Ovary (tissue), 7 donors: ENCODE measurements at regions not wholly inside any gene's neighbourhood (a gene's known extent, or its start where the extent isn't known, plus 50 kb on each side); places are given as distances from the start of the nearest gene placed in this dataset.

Experiments used
- DNase-seq, 5 donors: peaks; one replicate each; pipeline ENCODE4 v3.0.0-alpha.2; 2019 to 2020
- H3K27ac ChIP-seq, 2 donors: fragments of 200-600 bp; one replicate each; pipeline versions ENCODE4 v1.5.1 to v1.8.0; 2019 to 2022
- H3K27me3 ChIP-seq: fragments of 200-600 bp; one replicate; pipeline ENCODE4 v1.8.0; 2022
- H3K36me3 ChIP-seq: fragments of 200-600 bp; sonication (generic); one replicate; pipeline ENCODE4 v1.5.1; 2019
- H3K4me1 ChIP-seq: one replicate; pipeline ENCODE4 v1.8.1; 2013; ENCODE audit warnings: mild to moderate bottlenecking, moderate library complexity; ENCODE audit not compliant: insufficient read depth
- H3K4me3 ChIP-seq: fragments of 200-600 bp; sonication (generic); one replicate; pipeline ENCODE4 v1.5.1; 2017
- H3K9me3 ChIP-seq, 2 donors: fragments of 200-600 bp in 1 of 2; sonication (generic) in 1 of 2; one replicate each; pipeline versions ENCODE4 v1.5.1 to v1.8.1; 2013 to 2019; ENCODE audit warnings: mild to moderate bottlenecking in 1 of 2, moderate library complexity in 1 of 2
- EP300 ChIP-seq: sonication (generic); formaldehyde crosslinking; IDR thresholded peaks from one replicate; pipeline ENCODE4 v1.6.1; 2017; ENCODE audit warnings: antibody characterized with exemption
- POLR2A ChIP-seq: fragments of 450-650 bp; IDR thresholded peaks from one replicate; pipeline ENCODE4 v1.6.1; 2017; ENCODE audit warnings: antibody characterized with exemption, mild to moderate bottlenecking, moderate library complexity
- WGBS, 3 donors: extraction: QIAGEN DNeasy Blood & Tissue Kit in 1 of 3; methylation state at CpG; one replicate each; pipeline versions ENCODE4 v1.1.5 to v1.1.7; 2013 to 2017; 5-methylcytosine and 5-hydroxymethylcytosine counted together
- intact Hi-C, 4 donors: fragments of 100-400 bp; cut with DNase I; formaldehyde crosslinking; loops; one replicate each; pipeline versions ENCODE4 v1.11.0 to v1.15.1; 2022 to 2023
- TF ChIP-seq, protein P1 (sequence below), 3 donors: fragments of 450-650 bp in 2 of 3; fragments of 200-600 bp in 1 of 3; IDR thresholded peaks; one replicate each; pipeline versions ENCODE4 v1.5.1 to v1.8.0; 2016 to 2022; ENCODE audit warnings: antibody characterized with exemption in 3 of 3, mild to moderate bottlenecking in 1 of 3
- donor health status: DM: no; HTN: no; CAD: no; lungs with moderate emphysema.
- donor health status: DM: no; HTN: no; CAD: no.
- donor health status: Bipolar disorder and iron deficiency.
- donor health status: DM: no; HTN: no; CAD: no.
- donor health status: DM: yes; HTN: yes; CAD: no.

DNA sequence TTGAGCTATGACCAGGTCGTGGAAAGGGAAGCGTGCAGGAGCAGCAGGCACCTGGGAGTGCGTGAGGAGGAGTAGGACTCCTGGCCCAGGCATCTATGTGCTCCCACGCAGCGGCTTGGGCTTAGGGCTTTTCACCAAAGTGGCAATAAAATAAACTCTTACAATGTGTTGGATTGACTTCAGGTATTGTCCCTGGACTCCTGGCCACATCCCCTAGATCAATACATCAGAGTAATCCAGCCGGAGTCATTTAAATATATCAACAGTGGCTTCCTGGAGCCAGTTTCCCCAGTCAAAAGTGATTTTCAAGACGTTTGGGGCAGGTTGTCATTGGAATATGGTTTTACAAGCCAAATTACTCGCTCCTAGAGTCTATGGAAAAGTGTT lies 344.4 kb downstream of the WDR11 start:
- Histone ChIP-seq H3K36me3 (no peaks in the 10 kb centered on the region), H3K4me3 (no peak overlapping the region), H3K4me1 (no peaks in the 10 kb centered on the region), H3K9me3 (no peaks in the 10 kb centered on the region), H3K27me3 (no peaks in the 10 kb centered on the region), H3K27ac (no peak overlapping the region)
- no peak for DNase-seq
- no peak for TF ChIP-seq EP300
- TF ChIP-seq, protein P1, sequence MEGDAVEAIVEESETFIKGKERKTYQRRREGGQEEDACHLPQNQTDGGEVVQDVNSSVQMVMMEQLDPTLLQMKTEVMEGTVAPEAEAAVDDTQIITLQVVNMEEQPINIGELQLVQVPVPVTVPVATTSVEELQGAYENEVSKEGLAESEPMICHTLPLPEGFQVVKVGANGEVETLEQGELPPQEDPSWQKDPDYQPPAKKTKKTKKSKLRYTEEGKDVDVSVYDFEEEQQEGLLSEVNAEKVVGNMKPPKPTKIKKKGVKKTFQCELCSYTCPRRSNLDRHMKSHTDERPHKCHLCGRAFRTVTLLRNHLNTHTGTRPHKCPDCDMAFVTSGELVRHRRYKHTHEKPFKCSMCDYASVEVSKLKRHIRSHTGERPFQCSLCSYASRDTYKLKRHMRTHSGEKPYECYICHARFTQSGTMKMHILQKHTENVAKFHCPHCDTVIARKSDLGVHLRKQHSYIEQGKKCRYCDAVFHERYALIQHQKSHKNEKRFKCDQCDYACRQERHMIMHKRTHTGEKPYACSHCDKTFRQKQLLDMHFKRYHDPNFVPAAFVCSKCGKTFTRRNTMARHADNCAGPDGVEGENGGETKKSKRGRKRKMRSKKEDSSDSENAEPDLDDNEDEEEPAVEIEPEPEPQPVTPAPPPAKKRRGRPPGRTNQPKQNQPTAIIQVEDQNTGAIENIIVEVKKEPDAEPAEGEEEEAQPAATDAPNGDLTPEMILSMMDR (IDR thresholded peaks at IDR 0.05) = no peak
- TF ChIP-seq POLR2A = no peak
- WGBS, 3 donors = 42 to 55% (median 47%) methylated on average over 8 of the region's 8 CpGs
- intact Hi-C loops = no loop called here

DNA sequence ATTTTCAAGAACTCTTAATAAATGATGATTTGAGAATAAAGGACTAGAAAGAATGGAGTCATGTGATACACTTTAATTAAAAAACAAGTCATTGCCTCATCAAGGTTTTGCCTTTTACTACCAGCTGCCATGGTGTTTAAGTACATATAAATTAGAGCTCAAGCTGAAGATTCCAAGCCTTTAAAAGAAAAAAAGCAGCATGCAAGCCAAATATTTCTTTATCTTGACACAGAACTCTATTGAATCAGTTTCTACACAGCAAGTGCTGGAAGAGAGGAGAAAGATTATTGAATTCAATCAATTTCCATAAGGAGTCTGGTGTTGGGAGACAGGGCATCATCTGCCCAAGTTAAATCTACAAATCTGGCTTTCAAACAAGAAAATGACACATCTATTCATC lies 347.9 kb downstream of the WDR11 start:
- intact Hi-C loops = no loop called here
- H3K27ac ChIP-seq = no peak overlapping the region
- H3K4me3 ChIP-seq = no peak overlapping the region
- no peaks in the 10 kb centered on the region for H3K36me3 ChIP-seq
- no peak for DNase-seq
- no peaks in the 10 kb centered on the region for H3K4me1 ChIP-seq
- no peaks in the 10 kb centered on the region for H3K9me3 ChIP-seq
- TF ChIP-seq, protein P1 (IDR thresholded peaks at IDR 0.05) = no peak
- TF ChIP-seq POLR2A (no peak), EP300 (no peak)
- no peaks in the 10 kb centered on the region for H3K27me3 ChIP-seq

DNA sequence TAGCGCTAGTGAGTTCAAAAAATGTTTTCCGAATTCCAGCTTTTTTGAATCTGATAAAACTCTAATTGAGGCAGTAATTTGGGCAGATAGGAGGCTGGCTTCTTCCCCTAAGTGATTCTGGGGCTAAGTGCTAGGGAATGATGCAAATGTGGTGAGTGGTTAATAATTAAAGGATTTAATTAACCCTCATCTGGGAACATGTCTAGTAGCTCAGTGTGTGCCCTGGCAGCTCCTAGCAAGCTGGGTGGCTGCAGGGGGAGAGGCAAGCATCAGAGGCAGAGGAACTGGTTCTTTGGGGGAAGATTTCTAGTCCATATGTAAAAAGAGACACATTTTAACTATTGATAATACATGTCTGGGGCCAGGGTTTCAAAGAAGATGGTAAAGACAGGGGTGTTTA lies 354.5 kb downstream of the WDR11 start:
- TF ChIP-seq POLR2A (no peak), EP300 (no peak)
- TF ChIP-seq, protein P1 (IDR thresholded peaks at IDR 0.05) = no peak

DNA sequence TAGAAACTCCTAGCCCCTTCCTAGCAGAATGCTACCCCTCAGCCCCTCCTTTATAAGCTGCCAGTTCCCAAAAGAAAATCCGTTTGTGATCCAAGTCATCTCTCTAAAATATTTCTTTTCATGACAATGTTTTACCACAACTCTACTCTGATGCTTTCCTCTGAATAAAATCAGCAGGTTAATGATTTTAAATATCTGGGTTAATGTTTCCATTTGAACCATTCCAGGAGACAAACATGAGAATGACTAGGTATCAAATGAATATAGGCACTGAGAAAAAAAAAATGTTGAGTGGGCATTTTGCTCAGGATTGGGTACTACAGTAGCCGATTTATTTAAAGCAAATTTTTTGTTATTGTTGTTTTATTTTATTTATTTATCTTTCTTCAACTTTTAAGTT lies 360.3 kb downstream of the WDR11 start:
- no peaks in the 10 kb centered on the region for H3K4me1 ChIP-seq
- TF ChIP-seq POLR2A (no peak), EP300 (no peak)
- TF ChIP-seq, protein P1 (IDR thresholded peaks at IDR 0.05) = no peak
- H3K4me3 ChIP-seq = no peak overlapping the region
- intact Hi-C loops = no loop called here
- no peaks in the 10 kb centered on the region for H3K27me3 ChIP-seq
- no peak overlapping the region for H3K27ac ChIP-seq
- no peaks in the 10 kb centered on the region for H3K36me3 ChIP-seq
- DNase-seq = no peak
- no peaks in the 10 kb centered on the region for H3K9me3 ChIP-seq
- WGBS, 3 donors = 74 to 88% (median 75%) methylated on average over 2 of the region's 2 CpGs

More for the DNA sequence above, 354.5 kb downstream of the WDR11 start:
- H3K9me3 ChIP-seq = no peaks in the 10 kb centered on the region
- H3K27ac ChIP-seq = no peak overlapping the region
- no peak for DNase-seq
- no peak overlapping the region for H3K4me3 ChIP-seq
- H3K36me3 ChIP-seq = no peaks in the 10 kb centered on the region
- no peaks in the 10 kb centered on the region for H3K4me1 ChIP-seq
- no peaks in the 10 kb centered on the region for H3K27me3 ChIP-seq
- WGBS, 3 donors = 85 to 94% (median 93%) methylated on average over 2 of the region's 2 CpGs
- intact Hi-C loops = no loop called here

DNA sequence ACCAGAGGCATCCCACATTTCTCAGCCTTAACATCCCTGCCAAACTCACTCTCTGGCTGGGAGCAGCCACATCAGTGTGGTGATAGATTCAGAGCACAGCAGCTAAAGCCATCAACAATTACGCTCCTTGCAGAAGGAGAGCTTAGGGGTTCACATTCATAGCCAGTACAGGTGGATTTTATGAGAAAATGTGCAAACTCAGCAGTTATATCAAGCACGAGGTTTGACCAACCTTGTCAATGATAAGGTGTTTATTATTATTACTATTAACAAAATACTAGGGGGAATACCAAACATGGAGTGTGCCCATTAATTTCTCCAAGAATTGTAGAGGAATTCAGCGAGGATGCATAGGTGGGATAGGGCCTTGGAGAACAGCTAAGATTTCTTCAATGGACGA lies 362.3 kb downstream of the WDR11 start:
- no peak overlapping the region for H3K27ac ChIP-seq
- WGBS, 3 donors = 85 to 88% (median 87%) methylated on average over 4 of the region's 4 CpGs

More for the DNA sequence above, 362.3 kb downstream of the WDR11 start:
- no peak overlapping the region for H3K4me3 ChIP-seq
- peaks cover 5% of the 10 kb centered on the region for H3K4me1 ChIP-seq
- no peak for DNase-seq
- H3K27me3 ChIP-seq = no peaks in the 10 kb centered on the region
- TF ChIP-seq, protein P1 (IDR thresholded peaks at IDR 0.05) = no peak
- no peak for TF ChIP-seq POLR2A
- TF ChIP-seq EP300 = no peak
- H3K9me3 ChIP-seq = no peaks in the 10 kb centered on the region
- no peaks in the 10 kb centered on the region for H3K36me3 ChIP-seq
- intact Hi-C loops = no loop called here
